Suppressor macrophage treated with lipopolysaccharide for 4 hours (primary cell): ENCODE measurements at regions not wholly inside any gene's neighbourhood (a gene's known extent, or its start where the extent isn't known, plus 50 kb on each side); places are given as distances from the start of the nearest gene placed in this dataset.

ENCODE experiments used
- DNase-seq: peaks from one replicate; pipeline ENCODE4 v3.0.0-alpha.2; 2020

DNA sequence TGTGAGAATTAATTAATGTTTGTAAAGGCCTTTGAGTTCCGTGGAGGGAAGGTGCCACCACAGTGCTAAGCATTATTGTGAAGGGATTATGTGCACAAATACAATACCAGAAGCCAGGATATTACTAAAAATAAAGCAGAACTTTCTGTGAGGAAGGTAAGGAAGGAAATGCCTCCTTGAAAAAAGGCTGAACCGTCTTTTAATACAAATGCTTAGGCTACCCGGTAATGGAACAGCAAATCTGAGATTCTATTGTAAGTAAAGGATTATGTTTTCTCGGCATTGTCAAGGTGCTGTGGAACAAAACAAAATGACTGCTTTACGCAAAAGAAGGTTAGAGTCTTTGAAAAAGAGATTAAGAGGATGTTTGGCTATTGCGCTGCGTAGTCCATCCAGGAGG is 57.9 kb upstream of the SPRY1 start:
- DNase-seq = no peak

DNA sequence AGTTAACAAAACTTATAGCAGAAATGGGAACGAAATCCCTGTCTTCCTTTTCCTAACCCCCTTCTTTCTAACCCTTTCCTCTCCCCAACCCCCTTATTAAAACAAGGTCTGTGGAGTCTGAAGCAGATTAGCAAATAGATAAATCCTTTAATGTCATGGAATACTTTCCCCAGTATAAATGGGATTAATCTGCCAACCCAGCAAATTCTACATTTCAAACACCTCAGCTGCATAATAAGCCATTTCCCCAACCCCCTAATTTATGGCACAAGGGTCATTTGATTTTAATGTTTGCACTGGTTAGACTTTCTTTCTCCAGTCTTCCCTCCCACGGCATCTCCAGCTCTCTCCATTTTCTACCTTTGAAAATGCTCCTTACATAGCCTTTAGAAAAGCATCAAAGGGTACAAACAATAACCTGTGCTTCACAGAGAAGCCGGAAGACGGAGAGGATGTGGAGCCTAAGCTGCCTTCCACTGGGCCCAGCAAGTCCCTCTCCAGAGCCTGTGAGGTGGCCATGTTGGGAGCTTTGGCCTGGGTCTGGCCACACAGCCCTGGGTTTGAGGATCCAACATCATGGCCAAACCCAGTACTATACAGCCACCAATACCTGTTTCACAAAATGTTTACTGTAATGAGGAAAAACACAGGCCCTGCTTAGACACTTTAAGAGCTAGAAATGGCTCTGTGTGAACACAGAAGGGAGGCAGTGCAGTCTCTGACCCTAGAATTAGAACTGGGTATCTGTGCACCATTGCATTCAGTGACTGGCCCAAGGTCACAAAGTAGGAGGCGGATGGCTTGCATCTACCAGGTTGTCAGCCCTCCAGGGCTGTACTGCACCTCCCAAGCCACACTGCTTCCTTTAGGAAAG is 56.9 kb upstream of the SPRY1 start:
- DNase-seq = no peak

DNA sequence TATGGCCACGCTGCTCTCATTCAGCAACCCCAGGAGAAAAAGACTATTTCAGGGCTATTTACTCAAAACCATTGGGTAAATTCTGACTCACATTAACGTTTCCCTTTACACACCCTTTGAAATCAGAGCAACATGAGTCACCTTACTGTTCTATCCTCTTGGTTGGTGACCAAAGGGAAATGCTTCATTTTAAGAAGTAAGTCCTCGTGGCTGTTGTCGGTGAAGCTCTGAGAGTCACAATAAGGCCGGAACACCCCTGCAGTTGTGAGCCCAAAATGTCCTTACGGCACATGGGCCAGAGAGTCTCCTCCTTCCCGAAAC is 56.3 kb upstream of the SPRY1 start:
- DNase-seq = peak; percentile 75

DNA sequence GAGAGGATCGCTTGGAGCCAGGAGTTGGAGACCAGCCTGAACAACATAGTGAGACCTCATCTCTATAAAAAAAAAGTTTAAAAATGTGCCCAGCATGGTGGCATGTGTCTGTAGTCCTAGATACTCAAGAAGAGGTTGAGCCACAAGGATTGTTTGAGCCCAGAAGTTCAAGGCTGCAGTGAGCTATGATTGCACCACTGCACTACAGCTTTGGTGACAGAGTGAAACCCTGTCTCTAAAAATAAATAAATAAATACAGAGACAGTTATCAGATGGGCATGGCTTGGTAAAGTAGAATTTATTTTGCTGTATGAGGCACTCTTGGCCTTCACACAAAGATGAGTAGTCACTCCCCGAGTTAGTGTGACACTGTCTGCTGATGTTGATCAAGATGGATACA is 54.1 kb upstream of the SPRY1 start:
- DNase-seq = no peak

DNA sequence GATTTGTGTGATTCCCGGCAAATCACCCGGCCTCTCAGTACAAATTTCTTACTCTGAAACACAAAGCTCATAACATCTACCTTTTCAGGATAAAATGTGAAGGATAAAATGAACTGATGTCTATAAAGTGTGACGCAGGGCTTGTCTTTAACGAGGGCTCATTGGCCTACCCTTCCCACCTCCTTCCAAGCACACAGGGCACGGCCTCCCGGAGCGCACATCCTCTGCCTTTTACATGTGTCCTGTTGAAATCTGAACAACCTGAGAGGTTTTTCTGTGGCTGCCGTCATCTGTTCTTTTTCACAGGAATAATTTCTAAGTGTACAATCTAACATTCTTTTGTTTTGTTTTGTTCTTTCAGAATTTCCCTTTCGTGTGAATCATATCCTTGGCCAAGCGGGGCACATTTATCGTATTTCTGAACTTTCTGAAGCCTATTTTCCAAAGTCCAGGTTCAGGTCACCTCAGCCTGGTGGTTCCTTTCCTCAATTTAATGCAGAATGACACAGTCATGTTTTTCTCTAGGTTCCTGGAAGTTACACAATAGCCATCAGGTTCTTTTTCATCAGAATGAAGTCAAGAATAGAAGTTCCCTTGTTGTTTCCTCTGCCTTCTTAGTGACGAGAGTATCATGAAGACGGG is 53.1 kb upstream of the SPRY1 start:
- DNase-seq = no peak

DNA sequence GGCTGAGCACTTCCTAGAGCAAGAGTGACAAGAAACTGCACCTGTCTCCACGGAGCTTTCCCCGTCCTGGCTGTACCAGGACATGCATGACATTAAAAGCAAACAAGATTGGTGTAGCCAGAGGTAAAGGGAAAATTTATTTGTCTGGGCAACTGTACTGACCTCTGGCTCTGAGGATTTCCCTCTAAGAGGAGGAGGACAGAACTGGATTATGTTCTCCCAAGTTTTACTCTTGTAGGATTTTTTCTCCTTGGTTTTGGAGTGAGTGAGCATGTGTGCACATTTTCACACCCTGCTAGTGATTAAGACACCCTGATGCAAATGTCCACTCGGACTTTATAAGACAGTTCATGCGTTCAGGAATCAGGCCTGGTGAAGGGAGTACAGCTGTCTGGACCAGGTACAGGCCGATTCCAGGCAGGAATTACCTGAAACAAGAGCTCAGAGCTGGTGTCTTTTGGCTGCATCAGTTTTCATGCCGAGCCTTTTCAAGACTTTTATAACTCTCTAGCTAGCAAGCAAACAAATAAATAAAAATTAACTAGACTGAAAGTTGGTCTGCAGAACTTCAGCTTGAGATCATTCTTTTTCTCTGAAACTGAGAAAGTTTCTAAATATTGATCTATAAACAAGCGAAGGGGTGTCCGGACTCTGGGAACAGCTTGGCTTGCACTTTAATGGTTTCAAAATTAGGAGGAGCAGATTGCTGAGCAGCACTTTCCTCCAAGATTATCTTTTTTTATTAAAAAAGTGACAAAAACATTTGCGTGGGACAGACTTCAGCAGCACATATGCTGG is 51.3 kb upstream of the SPRY1 start:
- no peak for DNase-seq

DNA sequence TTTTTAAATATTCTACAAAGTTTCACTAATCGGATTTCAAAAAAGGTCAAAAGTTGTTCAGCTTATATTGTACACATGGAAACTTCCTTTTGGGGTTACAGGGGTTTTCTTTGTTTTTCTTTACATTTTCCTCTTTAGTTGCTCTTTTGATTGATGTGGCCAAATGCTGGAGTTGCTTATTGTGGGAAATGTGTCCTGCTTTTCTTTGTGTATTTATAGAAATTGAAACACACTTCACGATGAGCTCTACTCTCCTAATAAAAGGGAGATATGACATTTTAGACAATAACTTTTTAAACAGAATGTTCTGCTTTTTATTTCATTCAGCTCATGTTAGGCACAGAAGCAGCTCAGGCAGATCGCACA is 50.7 kb upstream of the SPRY1 start:
- DNase-seq = no peak

DNA sequence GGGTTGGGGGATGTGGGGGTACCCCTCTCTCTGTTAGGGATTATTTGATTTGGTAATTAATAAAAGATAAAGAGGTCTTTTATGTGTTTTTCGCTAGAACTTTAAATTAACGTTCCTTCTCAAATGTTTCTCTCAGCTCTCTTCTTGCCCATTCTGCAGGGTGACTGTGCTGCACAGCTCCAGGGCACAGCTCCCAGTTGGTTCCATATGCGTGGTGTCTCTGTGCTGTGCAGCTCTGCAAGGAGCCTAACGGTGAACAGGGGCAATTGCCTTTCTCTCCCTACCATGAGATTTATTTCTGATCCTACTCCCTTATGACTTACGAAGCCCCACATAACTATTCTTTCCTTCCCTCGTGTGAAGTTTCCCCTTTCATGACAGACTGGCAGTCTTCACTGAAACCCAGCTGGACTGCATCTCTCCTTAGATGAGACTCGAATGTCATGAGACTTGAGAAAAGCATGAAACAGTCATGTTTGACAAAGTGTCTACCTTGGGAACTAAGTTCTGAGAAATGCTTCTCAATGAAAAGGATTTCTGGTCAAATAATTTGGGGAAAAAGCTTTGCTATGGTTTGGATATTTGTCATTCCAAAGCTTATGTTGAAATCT is 50.2 kb upstream of the SPRY1 start:
- no peak for DNase-seq
